NT2/D1 (cell line): ENCODE measurements at regions not wholly inside any gene's neighbourhood (a gene's known extent, or its start where the extent isn't known, plus 50 kb on each side); places are given as distances from the start of the nearest gene placed in this dataset.

Experiments
- YY1 ChIP-seq: IDR thresholded peaks from 2 replicates; pipeline ENCODE4 v1.6.1; 2011; ENCODE audit not compliant: insufficient read length, insufficient read depth
- ZNF274 ChIP-seq: IDR thresholded peaks from 2 replicates; pipeline ENCODE4 v1.6.1; 2011; ENCODE audit warnings: mild to moderate bottlenecking, low read depth, low read length

- TF ChIP-seq YY1, result no peak
- no peak for TF ChIP-seq ZNF274
Measured at GRCh38 chr1:227391879-227392278, 73.6 kb upstream of the CDC42BPA start.
